OCI-LY7 (cell line): ENCODE measurements at regions not wholly inside any gene's neighbourhood (a gene's known extent, or its start where the extent isn't known, plus 50 kb on each side); places are given as distances from the start of the nearest gene placed in this dataset.

ENCODE experiments used
- BruUV-seq: library from RNA; stranded (reverse); fragments of 400-500 nt; replicated peaks from 2 replicates; lab custom pipeline; 2021; lab: Mats Ljungman, UMichigan
- CTCF ChIA-PET: fragments of 300-600 bp; sonication (Branson Sonifier 250); formaldehyde crosslinking; loops from one replicate; lab custom pipeline; 2022; ENCODE audit warnings: antibody characterized with exemption; ENCODE audit not compliant: unreplicated experiment; lab: Charles Lee
- POLR2A ChIA-PET: fragments of 300-600 bp; sonication (Branson Sonifier 250); formaldehyde crosslinking; loops from one replicate; lab custom pipeline; 2022; ENCODE audit warnings: antibody characterized with exemption; lab: Charles Lee
- DNase-seq: peaks from one replicate; pipeline ENCODE4 v3.0.0-alpha.2; 2015; ENCODE audit warnings: low spot score
- H2AFZ ChIP-seq: fragments of 200-600 bp; sonication (generic), shearing (Covaris generic); 2 replicates; pipeline ENCODE4 v1.6.1; 2014; ENCODE audit warnings: mild to moderate bottlenecking, antibody characterized with exemption, low read length, moderate library complexity
- H3K27ac ChIP-seq: fragments of 200-600 bp; sonication (generic); 2 replicates; pipeline ENCODE4 v1.5.1; 2014; ENCODE audit warnings: mixed run types, low read depth, mild to moderate bottlenecking, moderate library complexity, low read length, inconsistent platforms; ENCODE audit not compliant: poor library complexity, severe bottlenecking
- H3K36me3 ChIP-seq: fragments of 200-600 bp; sonication (generic); 2 replicates; pipeline ENCODE4 v1.6.1; 2014; ENCODE audit warnings: mild to moderate bottlenecking, antibody characterized with exemption, low read length, moderate library complexity, mixed read lengths; ENCODE audit not compliant: insufficient read depth
- H3K4me1 ChIP-seq: fragments of 200-600 bp; sonication (generic); 2 replicates; pipeline ENCODE4 v1.5.1; 2014; ENCODE audit warnings: mild to moderate bottlenecking, low read length; ENCODE audit not compliant: insufficient read depth, poor library complexity, severe bottlenecking
- H3K4me2 ChIP-seq: fragments of 200-600 bp; sonication (generic); 2 replicates; pipeline ENCODE4 v1.6.1; 2014; ENCODE audit warnings: mild to moderate bottlenecking, low read length
- H3K4me3 ChIP-seq: fragments of 200-600 bp; sonication (generic); 2 replicates; pipeline ENCODE4 v1.5.1; 2014; ENCODE audit warnings: mild to moderate bottlenecking, low read depth, low read length; ENCODE audit not compliant: poor library complexity, severe bottlenecking
- H3K79me2 ChIP-seq: fragments of 200-600 bp; sonication (generic); 2 replicates; pipeline ENCODE4 v1.6.1; 2016; ENCODE audit warnings: low read depth, mild to moderate bottlenecking, low read length, moderate library complexity, mixed read lengths; ENCODE audit not compliant: insufficient read depth
- H3K9me2 ChIP-seq: fragments of 200-600 bp; sonication (generic); 2 replicates; pipeline ENCODE4 v1.6.1; 2016; ENCODE audit warnings: mild to moderate bottlenecking, low read length, mixed read lengths; ENCODE audit not compliant: insufficient read depth
- H3K9me3 ChIP-seq: fragments of 200-600 bp; sonication (generic); 2 replicates; pipeline ENCODE4 v1.6.1; 2014; ENCODE audit warnings: mild to moderate bottlenecking, mixed run types, low read length, mixed read lengths
- H4K20me1 ChIP-seq: fragments of 200-600 bp; sonication (generic); 2 replicates; pipeline ENCODE4 v1.6.1; 2014; ENCODE audit warnings: mild to moderate bottlenecking, antibody characterized with exemption, low read length, moderate library complexity, mixed read lengths; ENCODE audit not compliant: insufficient read depth
- CTCF ChIP-seq: fragments of 200-600 bp; sonication (generic); conservative IDR thresholded peaks from 2 replicates; pipeline ENCODE4 v1.5.1; 2014; ENCODE audit warnings: mild to moderate bottlenecking, antibody characterized with exemption, low read length, moderate library complexity, mixed read lengths
- EZH2phosphoT487 ChIP-seq: fragments of 200-600 bp; sonication (generic); IDR thresholded peaks from 2 replicates; pipeline ENCODE4 v1.6.1; 2018; ENCODE audit warnings: low read depth, borderline replicate concordance, mild to moderate bottlenecking, mixed run types, antibody characterized with exemption, low read length, moderate library complexity, mixed read lengths
- intact Hi-C: fragments of 100-400 bp; cut with micrococcal nuclease; formaldehyde crosslinking; loops from one replicate; pipeline ENCODE4 v1.10.0; 2022; ENCODE audit not compliant: unreplicated experiment

- CTCF ChIA-PET = no interaction called here
- DNase-seq = no peak
- no TSS peak for BruUV-seq
- POLR2A ChIA-PET = no interaction called here
- intact Hi-C loops = no loop called here
- no peak overlapping the region for H3K4me2 ChIP-seq
- H3K9me2 ChIP-seq = no peaks in the 10 kb centered on the region
- no peak overlapping the region for H2AFZ ChIP-seq
- no peaks in the 10 kb centered on the region for H4K20me1 ChIP-seq
- H3K9me3 ChIP-seq = no peaks in the 10 kb centered on the region
- H3K79me2 ChIP-seq = no peaks in the 10 kb centered on the region
- no peaks in the 10 kb centered on the region for H3K36me3 ChIP-seq
- no peaks in the 10 kb centered on the region for H3K4me1 ChIP-seq
- TF ChIP-seq CTCF (no peak), EZH2phosphoT487 (no peak)
- H3K27ac ChIP-seq = no peak overlapping the region
- H3K4me3 ChIP-seq = no peak overlapping the region
These were observed 191.1 kb upstream of the TBL1X start for GRCh38 chrX:9273744-9274143.

GRCh38 chrX:9278475-9279233, 186.2 kb upstream of the TBL1X start:
- H3K4me1 ChIP-seq = no peaks in the 10 kb centered on the region
- H3K79me2 ChIP-seq = no peaks in the 10 kb centered on the region
- DNase-seq = no peak
- CTCF ChIA-PET = no interaction called here
- no TSS peak for BruUV-seq
- H4K20me1 ChIP-seq = no peaks in the 10 kb centered on the region
- no peak overlapping the region for H3K4me2 ChIP-seq
- H2AFZ ChIP-seq = no peak overlapping the region
- TF ChIP-seq EZH2phosphoT487 = no peak
- no peak for TF ChIP-seq CTCF
- no peak overlapping the region for H3K27ac ChIP-seq
- H3K36me3 ChIP-seq = no peaks in the 10 kb centered on the region
- POLR2A ChIA-PET = interaction anchor here (0.5 to 0.6 kb wide), 2 partner anchors 692 to 1386 kb away, joined by 3 to 5 read pairs; no protein-coding TSS in a partner anchor
- H3K4me3 ChIP-seq = no peak overlapping the region
- H3K9me2 ChIP-seq = no peaks in the 10 kb centered on the region
- intact Hi-C loops = no loop called here
- H3K9me3 ChIP-seq = no peaks in the 10 kb centered on the region

GRCh38 chrX:9279234-9279544, 185.7 kb upstream of the TBL1X start:
- no TSS peak for BruUV-seq
- H3K4me3 ChIP-seq = no peak overlapping the region
- H3K9me2 ChIP-seq = no peaks in the 10 kb centered on the region
- POLR2A ChIA-PET = interaction anchor here (0.5 to 0.6 kb wide), 2 partner anchors 692 to 1386 kb away, joined by 3 to 5 read pairs; no protein-coding TSS in a partner anchor
- no peak for TF ChIP-seq EZH2phosphoT487
- no peak for TF ChIP-seq CTCF
- H3K9me3 ChIP-seq = no peaks in the 10 kb centered on the region
- H3K4me2 ChIP-seq = no peak overlapping the region
- no peak overlapping the region for H2AFZ ChIP-seq
- intact Hi-C loops = no loop called here
- H3K27ac ChIP-seq = no peak overlapping the region
- no peaks in the 10 kb centered on the region for H3K79me2 ChIP-seq
- H4K20me1 ChIP-seq = no peaks in the 10 kb centered on the region
- no peak for DNase-seq
- no peaks in the 10 kb centered on the region for H3K36me3 ChIP-seq
- H3K4me1 ChIP-seq = no peaks in the 10 kb centered on the region
- CTCF ChIA-PET = no interaction called here
